ENCODE measurements at regions not wholly inside any gene's neighbourhood (a gene's known extent, or its start where the extent isn't known, plus 50 kb on each side); places are given as distances from the start of the nearest gene placed in this dataset.
"Not testable (repeated sequence)": the region's sequence is repeated elsewhere in the genome, so short reads cannot be mapped to it uniquely, and the experiment has no call there.

DNA sequence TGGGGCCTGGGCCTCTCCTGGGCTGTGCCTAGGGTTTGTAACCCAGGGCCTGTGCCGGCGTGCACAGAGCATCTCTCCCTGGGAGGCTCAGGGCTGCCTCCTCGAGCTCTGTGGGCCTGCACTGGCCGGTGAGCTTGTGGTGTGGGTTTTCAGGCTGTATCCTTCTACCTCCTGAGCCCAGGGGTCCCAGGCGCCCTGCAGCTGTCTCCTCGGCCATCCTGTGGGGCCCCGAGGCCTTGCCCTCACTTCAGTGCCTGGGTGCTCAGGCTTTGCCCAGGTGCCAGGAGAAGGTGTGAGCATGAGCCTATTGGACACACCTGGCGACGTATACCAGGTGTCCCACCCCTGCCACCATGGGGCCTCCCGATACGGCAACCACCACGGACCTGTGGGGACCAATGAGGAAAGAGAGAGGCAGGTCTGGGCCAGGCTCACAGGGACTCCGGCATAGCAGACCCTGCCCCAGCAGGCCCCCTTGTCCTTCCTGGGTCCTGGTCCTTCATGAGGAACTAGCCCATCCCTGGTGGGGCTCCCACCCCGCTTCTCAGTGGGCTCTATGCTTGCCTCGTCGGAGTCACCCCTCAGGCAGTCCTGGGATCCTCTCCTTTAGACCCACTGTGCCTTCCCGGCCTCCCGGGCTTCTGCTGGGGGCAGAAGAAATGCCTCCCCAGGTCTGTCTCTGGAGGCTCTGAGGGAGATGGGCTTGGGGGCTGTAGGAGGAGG, 400.2 kb downstream of the TMEM121 start:
- DNase-seq: no peak

DNA sequence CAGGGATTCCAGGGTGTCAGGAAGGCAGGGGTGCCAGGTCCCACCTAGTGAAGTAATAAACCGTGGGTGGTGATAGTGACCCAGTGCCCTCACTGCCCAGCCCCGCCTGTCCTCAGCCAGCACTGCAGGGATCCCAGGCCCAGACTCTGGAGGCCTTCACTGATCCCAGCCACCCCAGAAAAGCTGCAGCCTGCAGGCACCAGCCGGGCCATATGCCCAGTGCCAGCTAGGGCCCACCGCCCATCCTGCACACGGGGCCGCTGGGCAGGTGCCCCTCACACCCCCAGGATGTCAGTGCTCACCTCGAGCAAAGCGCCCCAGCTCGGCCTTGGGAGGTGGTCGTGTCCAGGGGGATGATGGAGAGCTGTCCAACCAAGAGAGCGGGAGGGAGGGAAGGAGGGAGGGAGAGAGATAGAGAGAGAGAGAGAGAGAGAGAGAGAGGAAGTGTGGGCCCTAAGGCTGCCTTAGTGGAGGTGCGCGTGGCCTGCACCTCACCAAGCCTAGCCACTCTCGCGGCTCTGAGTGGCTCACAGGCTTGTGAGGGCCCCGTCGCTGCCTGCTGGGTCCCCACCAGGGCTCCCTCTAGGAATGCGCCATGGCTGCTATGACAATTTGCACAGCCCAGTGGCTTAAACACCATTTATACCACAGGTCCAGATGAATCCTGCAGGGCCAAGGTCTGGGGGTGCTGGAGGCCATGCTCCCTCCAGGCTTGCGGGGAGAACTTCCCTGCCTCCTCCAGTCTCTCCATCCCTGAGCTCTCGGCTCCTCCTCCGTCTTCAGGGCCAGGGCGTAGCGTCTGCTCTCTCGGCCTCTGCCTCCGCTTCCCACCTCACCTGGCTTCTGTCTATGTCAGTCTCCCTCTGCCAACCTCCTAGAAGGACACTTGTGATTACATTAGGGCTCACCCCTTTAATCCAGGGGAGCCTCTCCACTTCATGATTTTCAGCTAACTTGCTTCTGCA, 401.0 kb downstream of the TMEM121 start:
- DNase-seq: no peak

DNA sequence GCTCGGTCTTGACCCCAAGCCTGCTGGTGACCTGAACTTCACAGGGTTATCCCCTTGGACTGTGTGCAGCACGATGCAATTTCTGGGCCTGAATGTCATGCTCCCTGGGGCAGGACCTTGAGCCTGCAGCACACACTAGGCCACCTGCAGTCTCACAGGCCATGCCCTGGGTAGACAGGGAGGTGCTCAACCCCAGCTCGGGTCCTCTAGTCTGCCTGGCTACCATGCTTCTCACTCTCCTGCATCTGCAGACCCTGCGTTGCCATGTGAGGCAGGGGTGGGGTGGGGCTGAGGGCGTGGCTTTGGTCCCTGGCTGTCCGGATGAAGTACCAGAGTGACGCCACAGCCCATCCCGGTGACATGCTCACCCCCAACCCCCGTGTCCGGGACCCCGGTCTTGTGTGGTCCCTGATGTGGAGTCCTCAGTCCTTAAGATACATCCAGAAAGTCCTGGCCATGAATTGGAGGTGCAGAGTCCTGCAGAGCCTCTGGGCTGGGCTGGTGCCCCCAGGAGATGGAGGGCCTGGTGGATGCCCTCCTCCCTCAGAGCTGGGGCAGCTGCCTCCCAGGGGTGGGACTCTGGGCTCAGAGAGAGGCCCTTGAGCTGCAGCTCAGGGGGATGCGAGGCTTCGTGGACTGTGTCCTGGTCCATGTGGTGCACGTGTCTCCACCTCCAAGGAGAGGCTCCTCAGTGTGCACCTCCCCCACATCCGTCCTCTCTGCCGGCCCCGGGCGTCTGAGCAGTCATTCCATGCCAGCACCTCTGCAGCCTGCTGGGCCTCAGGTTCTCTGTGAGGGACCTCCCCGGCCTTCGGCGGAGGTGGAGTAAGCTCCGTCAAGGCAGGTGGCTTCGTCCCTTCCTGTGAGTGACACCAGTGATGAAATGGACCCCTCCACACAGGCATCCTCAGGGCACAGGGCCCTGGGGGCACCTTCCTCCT, 402.1 kb downstream of the TMEM121 start:
- DNase-seq: not testable (repeated sequence)

DNA sequence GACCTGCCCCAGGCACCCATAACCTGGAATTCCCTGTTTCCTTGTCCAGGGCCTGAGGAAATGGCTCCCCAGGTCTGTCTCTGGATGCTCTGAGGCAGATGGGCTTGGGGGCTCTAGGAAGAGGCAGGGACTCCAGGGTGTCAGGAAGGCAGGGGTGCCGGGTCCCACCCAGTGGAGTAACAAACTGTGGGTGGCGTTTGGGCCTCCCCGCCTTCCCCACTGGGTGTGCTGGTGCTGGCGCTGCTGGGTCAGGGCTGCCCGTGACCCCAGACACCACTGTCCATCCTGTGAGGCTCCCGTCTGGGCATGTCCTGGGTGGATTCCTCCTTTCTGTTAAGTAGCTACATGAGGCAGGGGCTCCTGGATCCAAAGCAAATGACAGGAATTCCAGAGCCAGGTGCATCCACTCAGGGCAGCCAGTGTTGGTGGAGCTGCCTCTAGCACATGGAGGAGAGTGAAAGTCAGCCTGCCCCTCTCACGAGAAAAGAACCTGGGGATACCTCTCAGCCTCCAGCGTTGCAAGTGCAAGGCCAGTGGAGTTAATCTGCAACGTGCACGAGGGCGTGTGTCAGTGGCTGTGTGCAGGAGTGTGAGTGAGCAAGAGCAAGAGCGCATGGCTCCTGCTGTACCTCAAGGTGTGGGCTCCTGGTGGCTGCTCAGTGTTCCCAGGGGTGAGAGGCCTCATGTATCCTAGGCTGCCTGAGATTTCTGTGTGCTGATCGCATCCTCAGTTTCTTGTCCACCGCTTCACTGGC, 403.1 kb downstream of the TMEM121 start:
- DNase-seq: no peak

DNA sequence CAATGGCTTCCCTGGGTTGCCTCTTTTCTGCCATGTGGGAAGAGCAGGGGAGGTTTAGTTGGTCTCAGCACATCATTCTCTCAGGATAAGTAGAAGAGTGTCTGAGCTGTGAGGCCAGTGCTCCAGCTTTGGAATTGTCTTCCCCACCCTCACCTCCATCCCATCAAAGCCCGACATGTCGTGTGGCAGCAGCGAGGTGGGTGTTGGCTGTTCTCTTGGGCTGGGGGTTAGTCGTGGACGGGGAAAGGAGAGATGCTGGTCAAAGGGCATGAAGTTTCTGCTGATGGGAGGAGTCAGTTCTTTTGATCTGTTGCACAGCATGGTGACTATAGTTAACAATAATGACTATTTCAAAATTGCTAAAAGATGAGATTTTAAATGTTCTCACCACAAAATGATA, 404.2 kb downstream of the TMEM121 start:
- no peak for DNase-seq

DNA sequence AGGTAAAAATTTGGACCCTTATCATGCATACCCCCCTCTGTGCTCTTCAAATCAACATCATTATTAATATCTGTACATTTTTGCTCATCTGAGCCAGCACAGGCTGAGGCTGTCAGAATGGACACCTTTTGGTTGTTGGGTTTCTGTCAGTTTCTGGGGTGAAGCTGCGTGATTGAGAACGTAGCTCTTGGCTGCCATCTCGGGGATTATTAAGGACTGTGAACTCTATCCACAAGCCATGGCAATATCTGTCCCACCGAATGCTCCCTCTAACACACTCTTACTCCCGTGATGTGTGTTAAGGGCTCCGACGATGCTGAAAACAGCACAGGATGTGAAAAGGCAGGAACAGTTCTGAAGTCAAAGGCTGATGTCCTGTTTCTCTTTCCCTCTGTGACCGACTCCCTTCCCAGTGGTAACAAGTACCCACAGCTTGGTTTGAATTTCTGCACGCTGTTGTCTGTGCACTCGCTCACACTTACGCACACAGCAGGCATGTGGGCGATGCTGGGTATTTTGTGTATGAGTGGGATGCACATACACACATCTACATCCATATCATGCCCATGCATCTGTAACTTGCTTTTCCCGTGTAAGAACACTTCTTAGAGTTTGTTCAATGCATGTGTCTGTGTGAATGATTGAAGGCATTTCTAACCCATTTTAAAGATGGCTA, 405.6 kb downstream of the TMEM121 start:
- no peak for DNase-seq

DNA sequence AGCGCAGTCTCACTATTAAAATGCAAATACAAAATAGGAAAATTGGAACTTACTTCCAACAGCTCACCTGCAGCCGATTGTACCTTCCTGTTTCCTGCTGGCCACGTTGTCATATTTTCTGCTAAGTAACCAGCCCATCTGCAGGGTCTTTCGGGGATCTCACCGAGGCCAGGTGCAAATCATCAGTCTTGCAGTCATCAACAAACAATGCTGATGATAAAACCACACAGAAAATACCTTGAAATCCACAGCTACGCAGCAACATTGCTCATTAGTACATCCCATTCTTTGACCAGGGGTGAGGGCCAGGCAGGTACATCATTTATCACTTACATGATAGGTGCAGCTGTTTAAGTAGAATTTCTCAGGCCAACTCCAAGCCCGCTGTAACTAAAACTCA, 406.9 kb downstream of the TMEM121 start:
- no peak for DNase-seq

DNA sequence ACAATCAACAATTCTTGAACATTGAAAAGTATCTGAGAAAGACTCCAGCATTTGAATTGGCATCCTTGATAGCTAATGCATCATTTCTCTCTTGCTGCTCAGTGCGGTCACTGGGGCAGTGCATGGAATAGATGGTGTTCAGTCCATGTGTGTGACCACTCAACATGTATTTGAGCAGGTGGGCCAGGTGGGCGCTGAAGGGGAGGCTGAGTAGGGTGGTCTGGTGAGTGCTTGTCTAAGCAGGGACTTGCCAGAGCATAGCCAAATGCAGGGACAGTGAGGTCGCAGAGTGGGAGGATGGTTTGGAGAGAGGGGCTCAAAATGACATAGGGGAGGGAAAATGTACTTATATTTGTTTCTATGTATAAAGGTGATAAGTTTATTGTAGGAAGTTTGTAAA, 409.0 kb downstream of the TMEM121 start:
- DNase-seq: no peak

DNA sequence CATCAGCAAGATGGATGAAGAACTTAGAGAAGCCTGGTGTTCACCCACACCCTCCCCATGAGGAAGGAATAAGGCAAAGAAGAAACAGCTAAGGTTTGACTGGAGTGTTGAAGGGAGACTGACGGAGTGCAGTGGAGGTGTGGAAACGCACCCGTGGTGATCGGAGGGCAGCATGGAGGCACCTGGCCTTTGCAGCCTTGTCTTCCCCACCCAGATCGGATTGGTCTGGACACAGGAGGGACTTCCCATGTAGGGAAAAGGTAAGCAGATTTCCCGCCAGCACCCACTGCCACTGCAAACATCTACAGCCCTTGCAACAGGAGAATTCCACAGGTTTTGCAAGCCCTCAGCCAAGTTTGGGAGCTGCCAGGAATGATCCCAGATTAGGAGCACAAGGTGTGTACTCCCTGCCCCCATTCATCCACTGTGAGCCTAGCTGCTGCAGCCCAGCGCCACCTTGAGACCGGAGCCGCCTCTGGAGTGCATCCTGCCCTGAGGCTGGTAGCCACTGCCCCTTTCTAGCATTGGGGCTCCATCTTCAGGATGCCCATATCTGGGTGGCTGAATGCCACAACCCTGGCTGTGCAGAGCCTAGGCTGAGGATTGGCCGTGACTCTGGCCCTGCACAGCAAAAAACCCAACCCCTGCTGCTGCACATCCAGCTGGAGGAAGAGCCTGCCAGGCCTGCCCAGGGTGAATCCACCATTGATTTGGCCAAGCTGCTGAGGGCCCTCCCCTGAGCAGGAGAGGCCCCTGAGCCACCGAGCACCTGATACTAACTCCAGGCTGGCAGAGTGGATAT, 411.1 kb downstream of the TMEM121 start:
- DNase-seq: no peak

DNA sequence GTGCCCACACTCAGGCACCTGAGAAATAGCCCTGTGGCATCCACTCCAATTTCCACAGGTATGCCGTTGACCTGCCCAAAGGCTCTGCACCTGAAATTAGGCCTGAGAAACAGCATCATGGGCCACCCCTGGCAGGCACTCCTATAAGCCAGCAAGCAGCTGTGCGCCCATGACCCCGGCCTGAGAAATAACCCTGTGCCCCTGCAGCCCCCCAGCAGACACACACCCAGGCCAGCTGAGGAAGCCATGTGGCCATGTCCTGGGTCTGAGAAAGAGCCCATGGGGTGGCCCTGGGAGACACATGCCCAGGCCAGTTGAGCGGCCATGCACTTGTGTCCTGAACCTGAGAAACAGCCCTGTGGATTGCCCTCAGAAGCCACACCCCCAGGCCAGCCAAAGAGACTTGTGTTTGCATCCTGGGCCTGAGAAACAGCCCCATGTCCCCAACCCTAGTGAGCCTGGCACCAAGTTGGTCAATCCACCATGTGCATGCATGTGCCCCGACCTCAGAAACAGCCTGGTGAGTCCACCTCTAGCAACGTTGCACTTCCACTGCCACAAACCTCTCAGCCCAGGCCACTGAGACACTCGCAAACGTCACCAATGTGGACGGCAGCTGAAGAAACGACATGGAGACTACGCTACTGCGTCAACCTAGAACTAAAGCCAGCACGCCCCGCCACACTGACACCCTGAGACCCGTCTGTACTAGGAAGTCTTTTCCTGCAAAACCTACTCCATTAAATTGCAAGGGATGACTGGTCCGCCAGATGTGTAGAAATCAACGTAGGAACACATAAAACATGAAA, 411.9 kb downstream of the TMEM121 start:
- DNase-seq: no peak

DNA sequence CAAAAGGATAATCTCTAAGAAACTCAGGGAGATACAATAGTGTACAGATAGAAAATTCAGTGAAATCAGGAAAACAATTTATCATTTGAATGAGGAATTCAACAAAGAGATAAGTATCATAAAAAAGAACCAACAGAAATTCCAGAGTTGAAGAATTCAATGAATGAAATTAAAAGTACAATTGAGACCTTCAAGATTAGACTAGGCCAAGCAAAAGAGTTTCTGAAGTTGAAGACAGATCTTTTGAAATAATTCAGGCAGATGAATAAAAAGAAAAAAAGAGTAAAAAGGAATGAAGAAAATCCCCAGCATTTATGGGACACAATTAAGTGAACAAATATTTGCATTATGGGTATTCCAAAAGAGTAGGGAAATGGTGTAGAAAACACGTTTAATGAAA, 412.6 kb downstream of the TMEM121 start:
- DNase-seq: no peak

DNA sequence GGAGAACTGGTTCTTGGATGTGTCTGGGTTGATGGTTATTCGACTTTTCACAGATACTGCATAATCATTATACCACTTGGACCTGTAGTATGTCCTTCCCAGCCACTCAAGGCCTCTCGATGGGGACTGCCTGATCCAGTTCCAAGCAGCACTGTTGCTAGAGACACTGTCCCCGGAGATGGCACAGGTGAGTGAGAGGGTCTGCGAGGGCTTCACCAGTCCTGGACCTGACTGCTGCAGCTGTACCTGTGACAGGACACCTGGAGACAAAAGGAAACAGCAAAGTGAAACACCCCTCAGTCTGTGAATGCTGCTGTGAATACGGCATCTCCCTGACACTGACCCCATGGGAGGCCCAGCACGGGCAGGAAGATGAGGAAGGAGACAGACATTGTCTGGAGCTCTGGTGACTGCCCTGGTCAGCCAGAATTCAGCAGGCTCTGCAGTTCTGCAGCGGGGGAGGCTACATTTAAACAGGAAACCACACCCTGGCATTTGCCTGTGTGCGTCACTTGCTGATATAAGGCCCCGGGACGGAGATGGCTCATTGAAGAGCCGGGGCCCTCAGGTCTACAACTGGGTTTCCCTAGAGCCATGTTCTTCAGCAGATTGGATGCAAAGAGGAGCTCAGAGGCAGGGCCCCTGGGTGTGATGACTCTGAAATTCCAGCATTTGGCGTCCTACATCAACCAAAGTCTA, 413.6 kb downstream of the TMEM121 start:
- DNase-seq: no peak

DNA sequence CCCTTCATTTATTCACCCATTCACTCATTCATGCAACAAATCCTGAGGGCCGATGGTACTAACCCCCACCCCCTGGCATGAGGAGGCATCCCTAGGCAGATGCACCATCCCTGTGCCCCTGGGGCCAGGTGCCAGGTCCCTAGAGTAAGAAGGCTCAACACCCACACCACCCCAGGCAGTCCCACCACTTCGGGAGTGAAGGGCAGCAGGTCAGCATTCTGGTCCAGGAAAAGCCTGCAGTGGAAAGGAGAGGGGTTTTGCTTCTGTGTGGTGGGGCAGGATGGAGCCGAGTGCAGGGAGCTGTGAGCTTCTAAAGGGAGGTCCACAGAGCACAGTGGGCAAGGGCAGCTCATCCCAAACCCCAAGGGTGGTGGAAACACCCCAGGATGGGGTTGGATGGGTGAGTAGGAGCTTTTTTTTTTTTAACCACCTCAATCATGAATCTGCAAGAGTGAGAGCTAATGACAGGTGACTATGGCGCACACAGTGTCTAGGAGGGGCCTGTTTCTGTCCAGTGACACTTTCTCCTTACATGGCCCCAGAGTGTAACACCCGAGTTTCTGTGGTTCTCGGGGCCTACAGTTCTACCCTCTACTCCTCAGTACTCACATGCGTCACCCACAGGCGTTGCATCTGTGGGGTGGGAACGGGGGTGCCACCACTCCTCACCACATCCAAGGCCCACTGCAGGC, 414.3 kb downstream of the TMEM121 start:
- no peak for DNase-seq

DNA sequence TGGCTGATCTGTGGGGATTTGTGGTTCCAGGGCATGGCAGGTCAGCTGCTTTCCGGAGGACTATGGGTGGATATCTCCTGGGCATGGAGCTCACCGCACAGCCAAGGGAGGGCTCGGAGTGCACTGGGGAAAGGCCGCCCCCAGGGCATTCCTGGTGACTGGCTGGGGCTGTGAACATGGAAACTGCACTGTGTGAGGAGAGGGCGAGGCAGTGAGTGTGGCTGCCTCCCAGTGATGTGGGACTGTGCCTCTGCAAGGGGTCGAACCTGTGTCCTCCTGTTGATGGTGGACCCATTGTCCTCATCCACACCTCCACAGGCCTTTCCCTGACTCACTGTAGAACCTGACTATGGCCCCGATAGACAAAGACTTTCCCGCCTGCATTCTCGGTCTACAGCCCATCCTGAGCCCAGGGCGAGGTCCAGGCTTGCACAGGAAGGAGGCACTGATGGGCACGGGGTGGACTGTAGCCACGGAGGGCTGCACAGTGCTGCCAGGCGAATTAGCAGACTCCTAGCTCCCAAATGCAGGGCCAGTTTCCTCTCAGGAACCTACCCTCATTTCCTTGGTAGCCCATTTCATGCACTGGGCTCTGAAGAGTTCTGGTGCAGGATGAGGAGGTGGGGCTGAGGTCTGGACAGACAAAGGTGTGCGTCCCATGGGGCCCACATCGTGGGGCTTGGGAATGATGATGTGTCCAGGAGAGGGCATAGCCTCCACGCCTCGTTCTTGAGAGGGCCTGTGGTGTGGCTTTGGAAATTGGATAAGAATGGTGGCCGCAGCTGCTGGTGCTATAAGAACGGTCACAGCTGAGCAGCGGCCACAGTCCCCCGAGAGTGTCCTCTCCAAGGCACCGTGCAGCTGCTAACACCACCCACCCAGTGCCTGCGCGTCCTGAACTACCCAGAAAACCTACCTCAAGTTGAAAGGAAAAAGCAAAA, 415.1 kb downstream of the TMEM121 start:
- DNase-seq: no peak

DNA sequence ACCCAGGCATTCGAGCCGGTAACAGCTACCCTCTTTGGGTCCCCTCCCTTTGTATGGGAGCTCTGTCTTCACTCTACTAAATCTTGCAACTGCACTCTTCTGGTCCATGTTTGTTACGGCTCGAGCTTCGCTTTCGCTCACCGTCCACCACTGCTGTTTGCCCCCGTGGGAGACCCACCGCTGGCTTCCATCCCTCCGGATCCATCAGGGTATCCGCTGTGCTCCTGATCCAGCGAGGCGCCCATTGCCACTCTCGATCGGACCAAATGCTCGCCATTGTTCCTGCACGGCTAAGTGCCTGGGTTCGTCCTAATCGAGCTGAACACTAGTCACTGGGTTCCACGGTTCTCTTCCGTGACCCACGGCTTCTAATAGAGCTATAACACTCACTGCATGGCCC, 416.3 kb downstream of the TMEM121 start:
- DNase-seq: not testable (repeated sequence)

DNA sequence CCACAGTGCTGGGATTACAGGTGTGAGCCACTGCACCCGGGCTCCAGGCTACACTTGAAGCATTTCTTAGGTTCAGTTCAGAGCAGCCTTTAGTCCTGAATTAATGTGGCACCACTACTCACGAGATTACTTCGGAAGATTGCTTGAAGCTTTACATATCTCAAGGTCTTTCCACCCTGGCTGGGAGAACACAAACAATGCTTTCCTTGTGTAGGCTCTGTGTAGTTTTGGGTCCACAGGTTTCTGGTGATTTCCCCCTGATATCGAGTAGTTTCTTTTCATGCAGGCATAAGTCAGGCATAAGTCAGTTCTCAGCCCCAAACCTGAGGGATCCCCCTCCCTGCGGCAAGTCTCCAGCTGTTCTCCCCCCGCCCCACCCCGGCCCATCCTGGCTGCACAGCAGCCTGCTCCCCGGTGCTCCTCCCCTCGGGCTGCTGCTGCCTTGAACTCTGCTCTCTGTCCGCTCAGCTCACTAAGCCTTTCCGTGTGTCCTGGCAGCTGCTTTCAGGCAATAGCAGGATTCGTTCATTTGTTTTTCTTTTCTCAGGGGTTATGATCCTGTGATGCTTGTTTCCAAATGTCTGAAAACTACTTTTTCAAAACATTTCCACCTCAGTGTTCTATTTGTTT, 417.7 kb downstream of the TMEM121 start:
- DNase-seq: no peak

Data from GF-D8 (cell line).